BLaER1 (cell line): ENCODE measurements at regions not wholly inside any gene's neighbourhood (a gene's known extent, or its start where the extent isn't known, plus 50 kb on each side); places are given as distances from the start of the nearest gene placed in this dataset.
"Not testable (repeated sequence)": the region's sequence is repeated elsewhere in the genome, so short reads cannot be mapped to it uniquely, and the experiment has no call there.

Source experiments
- H3K27ac ChIP-seq: shearing (Covaris generic); formaldehyde crosslinking; 2 replicates; pipeline ENCODE4 v1.8.1; 2022
- H3K27me3 ChIP-seq: shearing (Covaris generic); formaldehyde crosslinking; 2 replicates; pipeline ENCODE4 v1.8.1; 2022
- H3K36me3 ChIP-seq: shearing (Covaris generic); formaldehyde crosslinking; 2 replicates; pipeline ENCODE4 v1.8.1; 2022
- H3K4me1 ChIP-seq: shearing (Covaris generic); formaldehyde crosslinking; 2 replicates; pipeline ENCODE4 v1.8.1; 2022
- H3K4me2 ChIP-seq: shearing (Covaris generic); formaldehyde crosslinking; 2 replicates; pipeline ENCODE4 v1.8.1; 2022
- H3K4me3 ChIP-seq: shearing (Covaris generic); formaldehyde crosslinking; 2 replicates; pipeline ENCODE4 v1.8.1; 2022
- H3K9ac ChIP-seq: shearing (Covaris generic); formaldehyde crosslinking; 2 replicates; pipeline ENCODE4 v1.8.1; 2022
- H3K9me3 ChIP-seq: shearing (Covaris generic); formaldehyde crosslinking; 2 replicates; pipeline ENCODE4 v1.8.1; 2022
- H4K20me1 ChIP-seq: shearing (Covaris generic); formaldehyde crosslinking; 2 replicates; pipeline ENCODE4 v1.8.1; 2022
- Cebpa-rat ChIP-seq: shearing (Covaris generic); IDR thresholded peaks from 2 replicates; pipeline ENCODE4 v1.8.1; 2022

DNA sequence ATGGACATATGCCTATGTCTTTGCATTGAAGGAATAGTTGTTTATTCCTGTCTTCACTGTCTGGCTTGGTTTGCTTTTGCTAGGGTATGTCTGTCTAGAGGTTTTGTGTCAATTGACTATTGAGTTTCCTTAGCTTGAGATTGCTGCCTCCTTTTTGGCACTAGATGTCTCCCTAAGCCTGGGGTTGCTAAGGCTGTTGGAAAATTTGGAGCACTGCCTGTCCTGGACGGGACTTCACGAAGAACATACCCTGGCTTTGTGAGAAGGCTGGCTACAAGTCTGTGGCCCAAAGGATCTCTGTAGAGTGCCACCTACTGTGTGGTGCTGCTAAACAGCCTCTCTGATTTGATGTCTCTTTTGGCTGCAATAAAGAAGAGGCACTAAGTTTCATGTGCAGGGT lies 183.8 kb upstream of the NUDT10 start:
- Histone ChIP-seq H3K4me3 (no peak overlapping the region), H3K27me3 (peaks cover 69% of the 10 kb centered on the region), H4K20me1 (0 out of 2 replicates have a peak, but pooled peaks cover 9% of the 10 kb centered on the region)

GRCh38 chrX:51151734-51152133 lies 180.9 kb upstream of the NUDT10 start:
- H3K27me3 ChIP-seq, result peaks cover 67% of the 10 kb centered on the region
- H3K4me2 ChIP-seq, result no peak overlapping the region
- no peak for TF ChIP-seq Cebpa-rat
- no peak overlapping the region for H3K27ac ChIP-seq
- no peak overlapping the region for H3K4me3 ChIP-seq
- H3K36me3 ChIP-seq, result no peaks in the 10 kb centered on the region
- no peaks in the 10 kb centered on the region for H4K20me1 ChIP-seq
- no peaks in the 10 kb centered on the region for H3K4me1 ChIP-seq
- no peak overlapping the region for H3K9ac ChIP-seq
- H3K9me3 ChIP-seq, result no peaks in the 10 kb centered on the region

More for the DNA sequence above, 183.8 kb upstream of the NUDT10 start:
- Histone ChIP-seq H3K4me2 (no peak overlapping the region), H3K4me1 (no peaks in the 10 kb centered on the region), H3K36me3 (no peaks in the 10 kb centered on the region), H3K27ac (no peak overlapping the region), H3K9ac (no peak overlapping the region), H3K9me3 (no peaks in the 10 kb centered on the region)
- TF ChIP-seq Cebpa-rat, result no peak

- no peaks in the 10 kb centered on the region for H3K36me3 ChIP-seq
- no peak overlapping the region for H3K9ac ChIP-seq
- no peaks in the 10 kb centered on the region for H4K20me1 ChIP-seq
- H3K4me2 ChIP-seq, result no peak overlapping the region
- H3K9me3 ChIP-seq, result no peaks in the 10 kb centered on the region
- TF ChIP-seq Cebpa-rat, result no peak
- peaks cover 73% of the 10 kb centered on the region for H3K27me3 ChIP-seq
- H3K4me1 ChIP-seq, result no peaks in the 10 kb centered on the region
- no peak overlapping the region for H3K4me3 ChIP-seq
- H3K27ac ChIP-seq, result no peak overlapping the region
Measured at GRCh38 chrX:51155157-51155556, 177.5 kb upstream of the NUDT10 start.

- Histone ChIP-seq H3K36me3 (no peaks in the 10 kb centered on the region), H4K20me1 (no peaks in the 10 kb centered on the region), H3K4me1 (no peaks in the 10 kb centered on the region), H3K27me3 (peaks cover 69% of the 10 kb centered on the region), H3K4me3 (no peak overlapping the region), H3K9ac (no peak overlapping the region), H3K27ac (no peak overlapping the region), H3K4me2 (no peak overlapping the region), H3K9me3 (no peaks in the 10 kb centered on the region)
- TF ChIP-seq Cebpa-rat, result no peak
Measured at GRCh38 chrX:51155566-51155965, 177.1 kb upstream of the NUDT10 start.

- no peak for TF ChIP-seq Cebpa-rat
- Histone ChIP-seq H3K4me1 (no peaks in the 10 kb centered on the region), H3K27ac (no peak overlapping the region), H3K4me3 (no peak overlapping the region), H3K9me3 (no peaks in the 10 kb centered on the region), H3K36me3 (no peaks in the 10 kb centered on the region), H3K27me3 (peaks cover 78% of the 10 kb centered on the region), H3K4me2 (no peak overlapping the region), H3K9ac (no peak overlapping the region), H4K20me1 (peaks cover 9% of the 10 kb centered on the region; the same call in 1 of the 2 replicates)
Measured at GRCh38 chrX:51158231-51158630, 174.4 kb upstream of the NUDT10 start.

- H3K4me3 ChIP-seq, H3K9me3 ChIP-seq, H3K36me3 ChIP-seq, H3K4me1 ChIP-seq, H4K20me1 ChIP-seq, H3K9ac ChIP-seq, H3K4me2 ChIP-seq, H3K27ac ChIP-seq: not testable (repeated sequence)
- H3K27me3 ChIP-seq, result peaks cover 81% of the 10 kb centered on the region
Measured at GRCh38 chrX:51159378-51159777, 173.2 kb upstream of the NUDT10 start.

GRCh38 chrX:51163730-51164129 lies 168.9 kb upstream of the NUDT10 start:
- Histone ChIP-seq H3K36me3 (no peaks in the 10 kb centered on the region), H3K4me1 (no peaks in the 10 kb centered on the region), H3K9me3 (no peaks in the 10 kb centered on the region), H3K27me3 (peaks cover 83% of the 10 kb centered on the region), H3K4me3 (no peak overlapping the region), H3K4me2 (no peak overlapping the region), H4K20me1 (peaks cover 9% of the 10 kb centered on the region; the same call in 1 of the 2 replicates), H3K9ac (no peak overlapping the region), H3K27ac (no peak overlapping the region)
- TF ChIP-seq Cebpa-rat, result no peak

GRCh38 chrX:51178356-51178900 lies 154.2 kb upstream of the NUDT10 start:
- H3K27ac ChIP-seq, H3K36me3 ChIP-seq, H3K4me2 ChIP-seq, H3K9ac ChIP-seq, H3K9me3 ChIP-seq, H3K4me3 ChIP-seq, H3K4me1 ChIP-seq, H4K20me1 ChIP-seq: not testable (repeated sequence)
- peaks cover 83% of the 10 kb centered on the region for H3K27me3 ChIP-seq

DNA sequence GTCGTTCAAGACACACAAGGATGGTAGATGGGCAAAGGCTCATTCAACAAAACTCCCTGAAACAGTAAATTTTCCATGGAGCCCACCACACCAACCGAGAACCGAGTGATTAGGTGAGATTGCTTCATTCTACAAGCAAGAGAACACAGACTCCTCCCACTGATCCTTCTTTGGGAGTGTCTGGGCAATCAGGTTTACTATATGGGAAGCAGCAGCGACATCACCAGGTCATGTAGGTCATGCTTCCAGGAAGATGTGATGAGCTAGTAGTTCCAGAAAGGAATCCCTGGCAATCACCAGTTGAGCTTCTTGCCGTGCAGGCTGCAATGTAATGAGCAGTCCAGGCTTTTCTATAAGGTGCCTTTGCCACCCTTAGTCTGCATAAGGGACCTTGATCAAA lies 152.8 kb upstream of the NUDT10 start:
- H3K36me3 ChIP-seq, H3K9ac ChIP-seq, H3K27ac ChIP-seq, H4K20me1 ChIP-seq, H3K4me1 ChIP-seq, H3K9me3 ChIP-seq, H3K4me3 ChIP-seq, H3K4me2 ChIP-seq: not testable (repeated sequence)
- peaks cover 78% of the 10 kb centered on the region for H3K27me3 ChIP-seq

DNA sequence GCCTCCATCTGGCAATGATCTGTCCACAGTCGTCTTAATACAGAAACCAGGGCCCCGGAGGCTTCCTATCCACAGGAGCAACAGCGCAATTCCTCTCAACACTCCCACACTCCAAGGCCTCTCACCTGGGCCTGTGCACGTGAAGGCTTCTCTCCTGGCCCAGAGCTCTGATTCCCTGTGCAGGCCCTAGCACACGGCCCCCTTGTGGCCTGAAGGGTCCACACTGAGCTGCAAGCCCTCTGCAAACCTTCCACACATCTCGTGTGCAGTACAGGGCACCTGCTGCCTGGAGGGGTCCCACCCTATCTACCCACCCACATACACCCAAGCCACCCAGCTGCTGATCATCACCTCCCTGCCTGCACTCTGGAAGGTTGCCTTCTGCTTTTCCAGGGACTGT lies 150.1 kb upstream of the NUDT10 start:
- TF ChIP-seq Cebpa-rat, result no peak
- H3K9ac ChIP-seq, result no peak overlapping the region
- H4K20me1 ChIP-seq, result 0 out of 2 replicates have a peak, but pooled peaks cover 4% of the 10 kb centered on the region
- H3K4me3 ChIP-seq, result no peak overlapping the region
- no peak overlapping the region for H3K4me2 ChIP-seq
- H3K27ac ChIP-seq, result no peak overlapping the region
- H3K27me3 ChIP-seq, result peaks cover 70% of the 10 kb centered on the region
- H3K36me3 ChIP-seq, result no peaks in the 10 kb centered on the region
- H3K4me1 ChIP-seq, result peaks cover 9% of the 10 kb centered on the region; the same call in 1 of the 2 replicates
- no peaks in the 10 kb centered on the region for H3K9me3 ChIP-seq

GRCh38 chrX:51192104-51192503 lies 140.5 kb upstream of the NUDT10 start:
- no peak for TF ChIP-seq Cebpa-rat
- Histone ChIP-seq H3K36me3 (no peaks in the 10 kb centered on the region), H3K9me3 (peaks cover 21% of the 10 kb centered on the region), H3K27ac (no peak overlapping the region), H4K20me1 (no peaks in the 10 kb centered on the region), H3K4me2 (no peak overlapping the region), H3K9ac (no peak overlapping the region), H3K4me1 (no peaks in the 10 kb centered on the region), H3K27me3 (peaks cover 34% of the 10 kb centered on the region), H3K4me3 (no peak overlapping the region)
